ENCODE measurements at regions not wholly inside any gene's neighbourhood (a gene's known extent, or its start where the extent isn't known, plus 50 kb on each side); places are given as distances from the start of the nearest gene placed in this dataset.

DNA sequence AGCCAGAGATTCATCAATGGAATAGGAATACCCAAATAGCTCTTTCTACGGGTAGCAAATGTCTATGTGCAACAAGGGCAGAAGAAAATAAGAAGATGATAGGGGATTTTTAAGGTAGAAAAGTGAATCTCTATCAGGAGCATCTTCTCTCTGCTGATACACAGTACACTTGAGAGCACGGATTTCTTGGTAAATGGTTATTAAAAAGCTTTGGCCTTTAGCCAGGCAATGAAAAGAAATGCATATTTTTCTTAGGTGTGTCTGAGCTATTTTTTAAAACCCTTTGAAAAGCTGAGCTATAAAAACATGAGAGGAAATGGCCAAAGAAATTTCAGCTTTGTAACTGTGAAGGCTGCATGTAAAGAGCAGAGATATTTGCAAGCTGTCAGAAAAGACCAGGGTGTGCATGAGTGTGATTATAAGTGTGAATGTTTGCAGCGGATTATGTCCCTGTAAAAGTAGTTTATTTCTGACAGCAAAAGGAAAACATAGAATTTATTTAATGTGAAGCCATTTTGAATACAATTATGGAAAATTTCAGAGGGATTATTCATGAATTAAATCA lies 487.1 kb upstream of the PIK3R1 start:
- no peak for TF ChIP-seq EP300 (IDR thresholded peaks at IDR 0.05; ENCODE audit: borderline replicate concordance in 1 of 2, low read depth in 1 of 2, low read length in 1 of 2)
- TF ChIP-seq NFIC (IDR thresholded peaks at IDR 0.05; ENCODE audit: borderline replicate concordance), result no peak
- TF ChIP-seq, protein P1, sequence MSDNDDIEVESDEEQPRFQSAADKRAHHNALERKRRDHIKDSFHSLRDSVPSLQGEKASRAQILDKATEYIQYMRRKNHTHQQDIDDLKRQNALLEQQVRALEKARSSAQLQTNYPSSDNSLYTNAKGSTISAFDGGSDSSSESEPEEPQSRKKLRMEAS (IDR thresholded peaks at IDR 0.05; ENCODE audit: low read depth), result no peak
- no peak for TF ChIP-seq RAD21 (IDR thresholded peaks at IDR 0.05; ENCODE audit: low read length)
- no peak for TF ChIP-seq CTCF (IDR thresholded peaks at IDR 0.05)
- TF ChIP-seq FOSL2 (IDR thresholded peaks at IDR 0.05; ENCODE audit: borderline replicate concordance, low read depth), result no peak
- no peak for TF ChIP-seq JUND (IDR thresholded peaks at IDR 0.05)
- TF ChIP-seq REST (IDR thresholded peaks at IDR 0.05; ENCODE audit: low read depth, low read length), result no peak
- TF ChIP-seq RCOR1 (IDR thresholded peaks at IDR 0.05; ENCODE audit: low read length), result no peak
- TF ChIP-seq POLR2AphosphoS5 (IDR thresholded peaks at IDR 0.05; ENCODE audit: low read depth, low read length), result no peak
